SKM-1 (cell line): ENCODE measurements at regions not wholly inside any gene's neighbourhood (a gene's known extent, or its start where the extent isn't known, plus 50 kb on each side); places are given as distances from the start of the nearest gene placed in this dataset.

Source experiments
- DNase-seq: peaks from one replicate; lab custom pipeline; 2025; ENCODE audit not compliant: unreplicated experiment; lab: John Stamatoyannopoulos, UW

DNA sequence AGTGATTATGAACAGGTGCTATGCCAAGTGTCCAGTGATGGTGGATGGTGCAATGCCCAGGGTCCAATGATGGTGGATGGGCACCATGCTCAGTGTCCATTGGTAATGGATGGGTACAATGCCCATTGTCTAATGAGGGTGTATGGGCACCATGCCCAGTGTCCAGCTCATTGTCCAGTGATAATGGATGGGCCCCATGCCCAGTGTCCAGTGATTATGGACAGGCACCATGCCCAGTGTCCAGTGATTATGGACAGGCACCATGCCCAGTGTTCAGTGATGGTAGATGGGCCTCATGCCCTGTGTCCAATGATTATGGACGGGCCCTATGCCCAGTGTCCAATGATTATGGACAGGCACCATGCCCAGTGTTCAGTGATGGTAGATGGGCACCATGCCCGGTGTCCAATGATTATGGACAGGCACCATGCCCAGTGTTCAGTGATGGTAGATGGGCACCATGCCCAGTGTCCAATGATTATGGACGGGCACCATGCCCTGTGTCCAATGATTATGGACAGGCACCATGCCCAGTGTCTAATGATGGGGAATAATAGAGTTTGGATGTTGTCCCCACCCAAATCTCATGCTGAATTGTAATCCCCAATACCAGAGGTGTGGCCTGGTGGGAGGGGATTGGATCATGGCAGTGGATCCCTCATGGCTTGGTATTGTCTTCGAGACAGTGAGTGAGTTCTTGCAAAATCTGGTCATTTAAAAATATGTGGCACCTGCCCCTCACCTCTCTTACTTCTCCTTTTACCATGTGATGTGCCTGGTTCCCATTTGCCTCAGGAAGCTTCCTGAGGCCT, 87.8 kb downstream of the ANKRD10 start:
- DNase-seq = peak; percentile 20
